SIG-M5 treated with dmso at 0.1 percent for 504 hours (cell line): ENCODE measurements at regions not wholly inside any gene's neighbourhood (a gene's known extent, or its start where the extent isn't known, plus 50 kb on each side); places are given as distances from the start of the nearest gene placed in this dataset.

Source experiments
- DNase-seq: peaks from one replicate; lab custom pipeline; 2025; ENCODE audit not compliant: unreplicated experiment; lab: John Stamatoyannopoulos, UW

DNA sequence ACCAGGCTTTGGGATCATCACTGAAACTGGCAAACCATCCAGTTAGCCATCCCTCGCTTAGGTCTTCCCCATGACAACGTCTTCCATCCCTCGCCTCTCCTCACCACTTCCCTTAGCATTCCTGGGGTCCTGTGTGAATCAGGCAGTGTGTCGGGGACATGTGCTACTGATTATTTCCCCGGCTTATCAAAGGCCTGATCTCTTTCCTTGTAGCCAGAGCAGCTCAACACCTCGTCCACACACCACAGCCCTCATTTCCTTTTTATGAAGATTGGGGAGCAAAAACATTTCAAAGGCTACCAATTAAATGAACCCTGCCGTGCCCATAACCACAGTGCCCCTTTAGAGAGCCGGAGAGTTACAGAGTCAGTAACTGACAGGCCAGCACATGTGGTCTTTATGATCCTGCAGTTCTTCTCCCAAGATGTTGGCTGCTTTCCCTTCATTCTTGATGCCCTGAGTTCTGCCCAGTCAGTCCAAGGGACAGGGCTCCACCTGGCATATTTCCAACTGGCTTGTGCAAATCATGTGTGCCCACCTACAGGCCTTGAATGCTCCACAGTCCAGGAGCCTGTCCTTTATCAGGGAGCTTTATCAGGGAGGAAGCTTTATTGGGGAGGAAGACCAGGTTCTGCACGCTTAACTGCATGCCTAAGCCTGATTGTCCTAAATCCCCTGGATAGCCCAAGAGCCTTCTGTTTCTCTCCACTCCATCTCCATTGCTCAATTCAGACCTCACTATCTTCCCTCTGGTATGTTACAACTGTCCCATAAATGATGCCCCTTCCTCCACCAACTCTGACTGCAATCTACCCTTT, 343.1 kb downstream of the CYRIA start:
- no peak for DNase-seq

GRCh38 chr2:16321872-16322271, 343.8 kb downstream of the CYRIA start:
- DNase-seq, result no peak

DNA sequence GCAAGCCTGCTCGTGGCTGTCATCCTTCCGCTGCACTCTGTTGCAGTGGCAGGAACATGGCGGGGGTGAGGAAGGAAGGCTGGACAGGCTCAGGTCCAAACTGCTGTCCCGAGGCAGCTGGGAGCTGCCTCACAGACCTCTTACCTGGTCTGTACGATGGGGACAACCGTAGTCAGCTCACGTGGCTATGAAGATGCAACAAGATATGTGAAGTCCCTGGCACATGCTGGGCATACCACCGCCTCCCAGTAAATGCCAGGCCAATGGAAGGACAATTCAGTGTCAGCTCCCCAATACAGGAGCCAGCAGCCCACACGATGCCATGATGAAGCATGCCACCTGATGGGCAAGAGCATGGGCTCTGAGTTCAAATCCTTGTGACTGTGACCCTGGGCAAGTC, 344.4 kb downstream of the CYRIA start:
- no peak for DNase-seq

GRCh38 chr2:16320716-16321115, 344.9 kb downstream of the CYRIA start:
- DNase-seq, result no peak

DNA sequence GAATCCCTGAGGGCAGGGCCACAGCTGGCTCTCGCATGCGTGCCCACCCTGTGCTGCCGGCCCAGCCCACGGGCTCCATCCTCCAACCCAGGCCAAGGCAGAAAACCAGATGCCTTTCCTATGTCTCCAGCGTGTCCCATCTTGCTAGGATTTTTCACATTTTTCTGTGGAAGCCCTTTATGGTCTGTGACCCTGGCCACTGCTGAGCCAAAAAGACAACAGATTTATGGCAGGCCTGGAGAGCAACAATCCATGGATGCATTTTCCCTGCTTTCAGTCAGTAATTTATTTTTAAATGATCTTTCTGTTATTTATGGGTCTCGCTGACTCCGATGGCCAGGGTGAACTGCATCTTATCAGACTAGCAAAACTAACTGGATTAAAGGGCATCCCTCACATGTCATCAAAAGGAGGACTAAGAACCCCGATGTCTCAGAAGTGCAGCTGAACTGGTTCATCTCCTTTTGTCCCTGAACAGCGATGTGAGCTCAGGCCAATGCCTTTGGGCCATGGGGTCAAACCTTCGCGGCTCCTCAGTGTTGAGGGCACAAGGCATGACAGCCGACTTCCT, 346.0 kb downstream of the CYRIA start:
- DNase-seq, result no peak

- no peak for DNase-seq
Observed at GRCh38 chr2:16318474-16319195, 347.0 kb downstream of the CYRIA start.

DNA sequence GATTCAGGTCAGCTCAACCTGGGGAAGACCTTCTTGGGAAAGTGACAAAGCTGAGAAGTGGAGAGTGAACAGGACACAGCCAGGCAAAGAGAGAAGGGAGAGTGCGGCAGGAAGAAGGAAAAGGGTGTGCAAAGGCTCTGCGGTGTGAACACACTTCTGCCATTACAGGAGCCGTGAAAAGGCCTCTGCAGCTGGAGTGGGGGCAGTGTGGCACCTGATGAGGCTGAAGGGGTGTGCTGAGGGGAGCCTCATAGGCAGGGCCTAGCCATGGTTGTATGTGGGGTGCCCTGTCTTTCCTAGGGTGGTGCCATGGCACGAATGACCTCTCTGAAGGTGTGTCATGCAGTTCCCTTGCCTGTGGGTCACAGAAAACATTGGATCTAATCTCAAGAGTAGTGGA, 347.6 kb downstream of the CYRIA start:
- no peak for DNase-seq

DNA sequence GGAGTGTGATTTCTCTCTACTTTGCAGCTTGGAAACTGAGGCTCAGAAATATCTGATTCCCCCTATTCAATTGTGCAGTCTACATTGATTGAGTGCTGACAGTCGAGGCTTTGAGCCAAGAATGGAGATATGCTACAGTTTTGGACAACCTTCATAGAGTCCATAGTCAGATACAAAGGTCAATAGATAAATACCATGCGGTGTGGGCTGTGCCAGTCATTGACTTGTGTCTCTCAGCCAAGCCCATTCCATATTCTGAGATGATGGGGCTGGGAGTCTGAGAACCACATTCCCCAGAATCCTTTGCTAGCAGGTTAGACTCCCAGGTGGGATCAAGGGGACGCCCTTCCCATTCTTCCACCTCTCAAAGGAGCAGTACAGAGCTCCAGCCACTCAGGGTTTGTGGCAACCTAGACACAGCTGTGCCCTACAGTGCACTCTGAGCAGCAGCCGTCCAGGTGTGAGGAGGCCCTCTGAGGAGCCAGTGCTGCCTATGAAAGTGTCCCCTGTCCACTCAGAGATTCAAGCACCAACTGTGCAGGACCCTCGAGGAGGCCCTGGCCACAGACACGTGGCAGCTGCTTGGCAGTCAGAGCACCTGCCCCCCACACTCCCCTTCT, 348.3 kb downstream of the CYRIA start:
- no peak for DNase-seq

- no peak for DNase-seq
Observed at GRCh38 chr2:16316456-16317210, 349.0 kb downstream of the CYRIA start.

GRCh38 chr2:16315908-16316307, 349.7 kb downstream of the CYRIA start:
- no peak for DNase-seq

- DNase-seq, result no peak
Observed at GRCh38 chr2:16315458-16315835, 350.2 kb downstream of the CYRIA start.

DNA sequence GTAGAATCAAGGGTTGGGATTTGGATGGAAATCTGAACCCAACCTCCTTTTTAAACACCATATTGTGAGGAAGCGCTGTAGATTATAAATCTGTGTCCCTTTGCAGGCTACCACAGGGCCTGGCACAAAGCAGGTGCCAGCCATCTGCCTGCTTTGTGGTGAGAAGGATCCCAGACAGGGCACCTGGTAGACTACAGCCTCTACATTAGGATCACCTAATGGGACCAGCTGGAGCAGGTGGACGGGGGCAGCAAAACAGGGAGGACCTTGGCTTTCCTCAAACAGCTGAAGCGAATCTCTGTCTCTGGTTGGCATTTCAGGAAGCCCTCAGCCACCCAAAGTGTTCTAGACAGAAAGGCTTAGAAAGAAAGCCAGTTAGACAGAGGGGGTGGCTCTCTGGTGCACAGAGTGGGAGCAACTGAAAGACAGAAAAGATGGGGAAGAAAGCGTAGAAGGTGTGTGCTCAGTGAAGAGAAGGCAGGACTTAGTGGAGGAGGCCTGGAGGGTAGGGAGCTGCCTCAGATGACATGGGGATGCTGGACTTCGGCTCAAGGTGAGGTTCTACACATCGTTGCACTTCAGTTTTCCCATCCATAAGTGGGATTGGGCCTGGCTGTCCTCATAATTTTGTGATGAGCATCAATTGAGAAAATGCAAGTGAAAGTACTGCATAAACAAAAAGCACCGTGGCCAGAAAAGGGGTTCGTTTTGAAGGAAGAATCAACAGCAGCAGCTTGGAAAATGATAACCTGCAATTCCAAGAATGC, 350.8 kb downstream of the CYRIA start:
- no peak for DNase-seq

DNA sequence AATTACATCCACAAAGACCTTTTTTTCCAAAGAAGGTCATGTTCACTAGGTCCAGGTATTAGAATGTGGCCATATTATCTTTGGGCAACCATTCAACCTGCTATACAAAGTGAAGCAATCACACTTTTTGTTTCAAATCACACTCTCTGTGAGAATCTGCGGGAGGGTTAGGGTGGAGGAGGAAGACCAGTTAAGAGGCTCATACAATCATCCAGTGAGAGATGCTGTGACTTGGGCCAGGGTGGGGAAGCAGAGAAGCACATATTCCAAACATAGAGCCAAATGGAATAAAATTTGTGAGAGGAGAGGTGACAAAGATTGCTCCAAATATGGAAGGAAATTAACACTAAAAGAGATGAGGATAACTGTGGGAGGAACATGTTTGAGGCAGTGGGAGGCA, 351.6 kb downstream of the CYRIA start:
- no peak for DNase-seq

- no peak for DNase-seq
Observed at GRCh38 chr2:16313235-16313975, 352.2 kb downstream of the CYRIA start.

GRCh38 chr2:16312771-16313170, 352.9 kb downstream of the CYRIA start:
- no peak for DNase-seq

- no peak for DNase-seq
Observed at GRCh38 chr2:16311521-16312440, 353.9 kb downstream of the CYRIA start.

DNA sequence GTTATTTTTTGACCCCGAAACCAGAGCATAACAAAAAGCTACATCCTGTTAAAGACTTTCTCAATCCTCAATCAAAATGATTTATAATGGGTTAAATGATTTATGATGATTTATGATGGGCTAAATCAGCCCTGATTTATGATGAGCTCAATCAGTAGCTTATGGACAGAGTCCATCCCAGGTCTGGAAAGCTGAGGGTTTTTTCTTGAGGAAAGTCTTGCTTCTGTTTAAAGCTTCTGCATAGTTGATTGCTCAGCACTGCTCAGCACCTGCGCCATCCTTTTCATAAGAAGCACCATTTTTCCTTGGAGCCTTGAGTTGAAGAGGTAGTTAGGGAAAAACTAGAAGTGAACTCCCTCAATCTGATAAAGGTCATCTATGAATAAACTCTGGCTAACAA, 356.8 kb downstream of the CYRIA start:
- DNase-seq, result no peak

- no peak for DNase-seq
Observed at GRCh38 chr2:16304876-16305590, 360.6 kb downstream of the CYRIA start.
